HepG2 (cell line): ENCODE measurements at regions not wholly inside any gene's neighbourhood (a gene's known extent, or its start where the extent isn't known, plus 50 kb on each side); places are given as distances from the start of the nearest gene placed in this dataset.

ENCODE experiments used
- HNF1B ChIP-seq: sonication (generic); formaldehyde crosslinking; IDR thresholded peaks from 2 replicates; pipeline ENCODE4 v1.5.1; 2020; ENCODE audit warnings: mild to moderate bottlenecking, moderate library complexity, missing genetic modification reagents
- KDM3A ChIP-seq: IDR thresholded peaks from 2 replicates; pipeline ENCODE4 v1.6.1; 2018; ENCODE audit warnings: low read depth, missing compliant biosample characterization
- NONO ChIP-seq, 2 experiments: fragments of 450-650 bp in 1 of 2; sonication (generic) in 1 of 2; formaldehyde crosslinking in 1 of 2; IDR thresholded peaks in 1 of 2; conservative IDR thresholded peaks in 1 of 2; 2 replicates each; pipeline versions ENCODE4 v1.6.1 to v1.8.0; 2017 to 2022; ENCODE audit warnings: mild to moderate bottlenecking in 1 of 2, missing genetic modification reagents in 1 of 2, moderate library complexity in 1 of 2
- PHF21A ChIP-seq: sonication (generic); formaldehyde crosslinking; IDR thresholded peaks from 2 replicates; pipeline ENCODE4 v1.5.0; 2020; ENCODE audit warnings: mild to moderate bottlenecking, missing genetic modification reagents
- PHF8 ChIP-seq: sonication (generic); formaldehyde crosslinking; IDR thresholded peaks from 2 replicates; pipeline ENCODE4 v1.5.0; 2020; ENCODE audit warnings: missing genetic modification reagents
- RFX3 ChIP-seq: IDR thresholded peaks from 2 replicates; pipeline ENCODE4 v1.6.1; 2016; ENCODE audit warnings: missing biosample characterization, missing genetic modification reagents
- RXRA ChIP-seq: sonication (generic); formaldehyde crosslinking; IDR thresholded peaks from 2 replicates; pipeline ENCODE4 v1.5.1; 2020; ENCODE audit warnings: missing genetic modification reagents
- SMC3 ChIP-seq: IDR thresholded peaks from 2 replicates; pipeline ENCODE4 v1.6.1; 2011; ENCODE audit warnings: low read length, improper control_type of control experiment
- SP5 ChIP-seq: IDR thresholded peaks from 2 replicates; pipeline ENCODE4 v1.6.1; 2016; ENCODE audit warnings: low read depth, borderline replicate concordance
- STAG1 ChIP-seq: sonication (generic); formaldehyde crosslinking; IDR thresholded peaks from 2 replicates; pipeline ENCODE4 v1.4.0; 2020; ENCODE audit warnings: missing genetic modification reagents
- ZNF501 ChIP-seq: sonication (generic); formaldehyde crosslinking; IDR thresholded peaks from 2 replicates; pipeline ENCODE4 v1.5.1; 2020; ENCODE audit warnings: mild to moderate bottlenecking, moderate library complexity, missing genetic modification reagents
- ZNF687 ChIP-seq: sonication (generic); formaldehyde crosslinking; IDR thresholded peaks from 2 replicates; pipeline ENCODE4 v1.5.1; 2020; ENCODE audit warnings: mild to moderate bottlenecking, missing genetic modification reagents, moderate library complexity
- ZNF713 ChIP-seq: sonication (generic); formaldehyde crosslinking; IDR thresholded peaks from 2 replicates; pipeline ENCODE4 v1.4.0; 2020; ENCODE audit warnings: mild to moderate bottlenecking, missing genetic modification reagents
- ZNF766 ChIP-seq: sonication (generic); formaldehyde crosslinking; IDR thresholded peaks from 2 replicates; pipeline ENCODE4 v1.5.0; 2020; ENCODE audit warnings: missing genetic modification reagents, borderline replicate concordance
- TF ChIP-seq, protein P1 (sequence below), 2 experiments: IDR thresholded peaks; 2 replicates each; pipeline ENCODE4 v1.6.1; 2011 to 2012; ENCODE audit warnings: low read length in 2 of 2, borderline replicate concordance in 1 of 2, low read depth in 1 of 2, mild to moderate bottlenecking in 1 of 2, moderate library complexity in 1 of 2
- TF ChIP-seq, protein P2 (sequence below): sonication (generic); formaldehyde crosslinking; conservative IDR thresholded peaks from 2 replicates; pipeline ENCODE4 v1.4.0; 2020; ENCODE audit warnings: missing genetic modification reagents
- TF ChIP-seq, protein P3 (sequence below): sonication (generic); formaldehyde crosslinking; IDR thresholded peaks from 2 replicates; pipeline ENCODE4 v1.4.0; 2020; ENCODE audit warnings: missing genetic modification reagents, mild to moderate bottlenecking, borderline replicate concordance

DNA sequence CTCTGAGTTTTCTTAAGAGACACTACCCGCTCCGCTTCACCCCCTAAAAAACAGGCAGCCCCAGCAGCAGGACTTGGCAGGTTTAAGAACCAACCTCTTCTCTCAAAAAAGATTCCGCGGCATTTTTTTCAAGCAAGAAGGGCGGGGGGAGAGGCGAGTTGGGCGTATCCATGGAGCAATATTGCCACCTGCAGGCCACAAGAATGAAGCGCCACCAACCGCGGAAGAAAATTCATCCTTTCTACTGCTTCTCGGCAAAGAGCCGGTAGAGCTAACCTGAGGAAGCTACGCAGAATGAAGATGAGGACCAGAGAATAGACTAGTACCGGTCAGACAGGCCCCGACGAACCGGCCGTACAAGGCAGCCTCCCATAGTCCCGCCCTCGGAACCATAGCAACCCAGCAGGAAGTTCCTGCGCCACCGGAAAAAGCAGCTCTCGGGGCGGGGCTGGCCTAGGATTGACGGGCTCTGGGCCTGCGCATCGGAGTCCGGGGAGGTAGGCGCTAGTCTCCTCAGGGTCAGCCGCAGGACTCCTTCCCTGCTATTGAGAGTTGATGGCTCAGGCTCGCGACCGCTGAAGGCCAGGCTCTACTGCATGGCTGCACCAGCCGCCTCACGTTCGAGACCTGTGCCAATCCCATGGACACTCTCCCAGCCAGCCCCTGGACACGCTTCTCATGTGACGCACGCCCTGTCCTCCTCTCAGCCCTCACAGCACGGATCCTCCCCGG, 76.9 kb downstream of the MAGED4 start (continued):
- TF ChIP-seq, protein P1, sequence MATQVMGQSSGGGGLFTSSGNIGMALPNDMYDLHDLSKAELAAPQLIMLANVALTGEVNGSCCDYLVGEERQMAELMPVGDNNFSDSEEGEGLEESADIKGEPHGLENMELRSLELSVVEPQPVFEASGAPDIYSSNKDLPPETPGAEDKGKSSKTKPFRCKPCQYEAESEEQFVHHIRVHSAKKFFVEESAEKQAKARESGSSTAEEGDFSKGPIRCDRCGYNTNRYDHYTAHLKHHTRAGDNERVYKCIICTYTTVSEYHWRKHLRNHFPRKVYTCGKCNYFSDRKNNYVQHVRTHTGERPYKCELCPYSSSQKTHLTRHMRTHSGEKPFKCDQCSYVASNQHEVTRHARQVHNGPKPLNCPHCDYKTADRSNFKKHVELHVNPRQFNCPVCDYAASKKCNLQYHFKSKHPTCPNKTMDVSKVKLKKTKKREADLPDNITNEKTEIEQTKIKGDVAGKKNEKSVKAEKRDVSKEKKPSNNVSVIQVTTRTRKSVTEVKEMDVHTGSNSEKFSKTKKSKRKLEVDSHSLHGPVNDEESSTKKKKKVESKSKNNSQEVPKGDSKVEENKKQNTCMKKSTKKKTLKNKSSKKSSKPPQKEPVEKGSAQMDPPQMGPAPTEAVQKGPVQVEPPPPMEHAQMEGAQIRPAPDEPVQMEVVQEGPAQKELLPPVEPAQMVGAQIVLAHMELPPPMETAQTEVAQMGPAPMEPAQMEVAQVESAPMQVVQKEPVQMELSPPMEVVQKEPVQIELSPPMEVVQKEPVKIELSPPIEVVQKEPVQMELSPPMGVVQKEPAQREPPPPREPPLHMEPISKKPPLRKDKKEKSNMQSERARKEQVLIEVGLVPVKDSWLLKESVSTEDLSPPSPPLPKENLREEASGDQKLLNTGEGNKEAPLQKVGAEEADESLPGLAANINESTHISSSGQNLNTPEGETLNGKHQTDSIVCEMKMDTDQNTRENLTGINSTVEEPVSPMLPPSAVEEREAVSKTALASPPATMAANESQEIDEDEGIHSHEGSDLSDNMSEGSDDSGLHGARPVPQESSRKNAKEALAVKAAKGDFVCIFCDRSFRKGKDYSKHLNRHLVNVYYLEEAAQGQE (IDR thresholded peaks at IDR 0.05; ENCODE audit: borderline replicate concordance in 1 of 2, low read depth in 1 of 2, low read length in 2 of 2), result no peak
- TF ChIP-seq KDM3A (CRISPR knock-in tag), result peak; percentile 95
- TF ChIP-seq RXRA (CRISPR knock-in tag), result 0 out of 2 replicates have a peak, but pooled peaks have one; percentile 15
- TF ChIP-seq STAG1 (CRISPR knock-in tag), result peak; percentile 81
- TF ChIP-seq, protein P2, sequence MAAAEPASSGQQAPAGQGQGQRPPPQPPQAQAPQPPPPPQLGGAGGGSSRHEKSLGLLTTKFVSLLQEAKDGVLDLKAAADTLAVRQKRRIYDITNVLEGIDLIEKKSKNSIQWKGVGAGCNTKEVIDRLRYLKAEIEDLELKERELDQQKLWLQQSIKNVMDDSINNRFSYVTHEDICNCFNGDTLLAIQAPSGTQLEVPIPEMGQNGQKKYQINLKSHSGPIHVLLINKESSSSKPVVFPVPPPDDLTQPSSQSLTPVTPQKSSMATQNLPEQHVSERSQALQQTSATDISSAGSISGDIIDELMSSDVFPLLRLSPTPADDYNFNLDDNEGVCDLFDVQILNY (CRISPR knock-in tag), result no peak
- peak; percentile 74 for TF ChIP-seq SMC3
- TF ChIP-seq ZNF687 (CRISPR knock-in tag), result peak; percentile 51
- peak; percentile 22; the same call in 1 of the 2 replicates for TF ChIP-seq ZNF501 (CRISPR knock-in tag)
- peak; percentile 26; the same call in 1 of the 2 replicates for TF ChIP-seq HNF1B (CRISPR knock-in tag)
- TF ChIP-seq, protein P3, sequence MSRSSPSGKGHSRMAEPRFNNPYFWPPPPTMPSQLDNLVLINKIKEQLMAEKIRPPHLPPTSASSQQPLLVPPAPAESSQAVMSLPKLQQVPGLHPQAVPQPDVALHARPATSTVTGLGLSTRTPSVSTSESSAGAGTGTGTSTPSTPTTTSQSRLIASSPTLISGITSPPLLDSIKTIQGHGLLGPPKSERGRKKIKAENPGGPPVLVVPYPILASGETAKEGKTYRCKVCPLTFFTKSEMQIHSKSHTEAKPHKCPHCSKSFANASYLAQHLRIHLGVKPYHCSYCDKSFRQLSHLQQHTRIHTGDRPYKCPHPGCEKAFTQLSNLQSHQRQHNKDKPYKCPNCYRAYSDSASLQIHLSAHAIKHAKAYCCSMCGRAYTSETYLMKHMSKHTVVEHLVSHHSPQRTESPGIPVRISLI (CRISPR knock-in tag), result peak; percentile 79; the same call in 1 of the 2 replicates
- 0 out of 2 replicates have a peak, but pooled peaks have one; percentile 40 for TF ChIP-seq PHF21A (CRISPR knock-in tag)
- TF ChIP-seq NONO (IDR thresholded peaks at IDR 0.05), result no peak
- no peak for TF ChIP-seq NONO (CRISPR knock-in tag; conservative IDR thresholded peaks at IDR 0.05)
- TF ChIP-seq PHF8 (CRISPR knock-in tag), result peak; percentile 18; the same call in 1 of the 2 replicates
- 0 out of 2 replicates have a peak, but pooled peaks have one; percentile 31 for TF ChIP-seq ZNF766 (CRISPR knock-in tag)
- TF ChIP-seq RFX3, result peak; percentile 71
- peak; percentile 31; the same call in 1 of the 2 replicates for TF ChIP-seq SP5 (CRISPR knock-in tag)
- TF ChIP-seq ZNF713 (CRISPR knock-in tag), result no peak
